Glutamatergic neuron (in vitro differentiated cells): ENCODE measurements at regions not wholly inside any gene's neighbourhood (a gene's known extent, or its start where the extent isn't known, plus 50 kb on each side); places are given as distances from the start of the nearest gene placed in this dataset.

Source experiments
- DNase-seq: peaks from one replicate; pipeline ENCODE4 v3.0.0; 2022
- H3K27ac Mint-ChIP-seq: one replicate; pipeline ENCODE4 v1.8.0; 2020; ENCODE audit warnings: mild to moderate bottlenecking, mixed read lengths, inconsistent platforms; ENCODE audit not compliant: unreplicated experiment
- H3K27me3 Mint-ChIP-seq: one replicate; pipeline ENCODE4 v1.8.0; 2020; ENCODE audit warnings: mild to moderate bottlenecking, moderate library complexity, mixed read lengths, inconsistent platforms; ENCODE audit not compliant: unreplicated experiment
- H3K36me3 Mint-ChIP-seq: one replicate; pipeline ENCODE4 v1.8.0; 2020; ENCODE audit warnings: mild to moderate bottlenecking, mixed read lengths, inconsistent platforms; ENCODE audit not compliant: unreplicated experiment
- H3K4me1 Mint-ChIP-seq: one replicate; pipeline ENCODE4 v1.8.0; 2020; ENCODE audit warnings: mild to moderate bottlenecking, low read depth, mixed read lengths, inconsistent platforms; ENCODE audit not compliant: unreplicated experiment
- H3K4me3 Mint-ChIP-seq: one replicate; pipeline ENCODE4 v1.8.0; 2020; ENCODE audit warnings: mild to moderate bottlenecking, mixed read lengths, inconsistent platforms; ENCODE audit not compliant: unreplicated experiment
- H3K9me3 Mint-ChIP-seq: one replicate; pipeline ENCODE4 v1.8.0; 2020; ENCODE audit warnings: mild to moderate bottlenecking, moderate library complexity, mixed read lengths, inconsistent platforms; ENCODE audit not compliant: unreplicated experiment
- CTCF ChIP-seq: fragments of 200-600 bp; sonication (generic); IDR thresholded peaks from one replicate; pipeline ENCODE4 v1.5.0; 2021; ENCODE audit not compliant: partially characterized antibody, unreplicated experiment

DNA sequence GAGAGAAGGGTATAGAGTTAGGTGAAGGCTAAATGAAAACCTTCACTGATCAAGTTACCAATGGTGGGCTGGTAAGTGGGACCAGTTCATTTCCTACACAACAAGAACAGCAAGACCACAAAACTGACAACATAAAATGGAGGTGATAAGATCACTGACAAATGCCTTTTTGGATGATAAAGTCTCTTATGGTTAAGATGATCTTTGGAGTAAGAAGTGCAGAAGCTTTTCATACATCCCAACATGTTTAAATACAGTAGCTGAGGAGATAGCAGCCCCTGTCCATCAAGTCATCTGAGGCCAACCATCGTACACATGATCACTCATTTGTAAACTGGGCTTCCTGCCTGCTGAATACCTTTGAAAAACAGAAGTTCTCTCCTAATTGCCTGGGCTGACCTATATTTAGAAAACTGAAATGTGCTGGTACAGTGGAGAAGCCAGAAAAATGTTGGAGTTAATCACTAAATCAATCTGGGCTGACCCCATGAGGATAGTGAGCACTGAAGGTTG, 259.0 kb upstream of the ZFHX3 start:
- TF ChIP-seq CTCF = no peak
- Mint-ChIP-seq H3K9me3 (peaks cover 2% of the 10 kb centered on the region), H3K27ac (no peak overlapping the region), H3K4me3 (no peak overlapping the region), H3K27me3 (peaks cover 1% of the 10 kb centered on the region), H3K4me1 (no peaks in the 10 kb centered on the region), H3K36me3 (no peaks in the 10 kb centered on the region)
- no peak for DNase-seq

DNA sequence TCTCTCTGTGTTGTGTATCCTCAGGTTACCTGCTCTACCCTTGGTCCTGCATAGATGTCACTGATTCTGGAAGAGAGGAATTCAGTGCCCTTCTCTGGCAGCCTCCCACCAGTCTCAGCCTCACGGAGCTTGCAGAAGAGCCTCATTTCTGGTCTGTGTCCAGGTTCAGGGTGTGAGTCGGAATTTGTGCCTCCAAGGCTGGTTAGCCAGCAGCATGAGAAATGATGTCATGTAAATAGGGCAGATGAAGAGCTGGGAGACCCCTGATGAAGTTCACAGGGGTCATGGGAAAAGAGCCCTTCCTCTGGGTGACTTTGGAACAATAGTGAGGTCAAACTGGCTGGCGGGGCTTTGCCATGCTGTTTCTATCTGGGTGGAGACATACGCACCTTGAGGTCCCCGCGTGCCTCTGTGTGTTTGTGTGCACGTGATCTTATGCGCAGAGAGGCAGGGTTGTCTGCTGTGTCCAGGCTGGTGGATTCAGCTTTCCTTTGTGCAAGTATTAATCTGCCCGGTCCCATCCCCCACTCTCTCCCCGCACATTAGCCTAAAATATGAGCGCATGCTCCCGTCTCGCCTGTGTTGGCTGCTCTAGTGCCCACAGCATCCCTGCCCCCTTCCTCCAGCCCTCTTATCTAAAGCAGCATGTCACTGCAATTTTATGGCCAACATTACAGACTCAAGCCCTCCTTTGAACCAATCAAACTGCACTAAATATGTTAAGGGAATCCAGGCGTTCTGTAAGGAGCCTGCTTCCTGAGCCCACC, 256.3 kb upstream of the ZFHX3 start:
- Mint-ChIP-seq H3K4me1 (peaks cover 2% of the 10 kb centered on the region), H3K36me3 (no peaks in the 10 kb centered on the region), H3K4me3 (no peak overlapping the region), H3K27me3 (peaks cover 1% of the 10 kb centered on the region), H3K27ac (no peak overlapping the region), H3K9me3 (peaks cover 1% of the 10 kb centered on the region)
- TF ChIP-seq CTCF = no peak
- no peak for DNase-seq

- Mint-ChIP-seq H3K27me3 (peaks cover 1% of the 10 kb centered on the region), H3K4me1 (peaks cover 10% of the 10 kb centered on the region), H3K27ac (no peak overlapping the region), H3K36me3 (no peaks in the 10 kb centered on the region), H3K9me3 (peaks cover 1% of the 10 kb centered on the region), H3K4me3 (no peak overlapping the region)
- DNase-seq = no peak
- TF ChIP-seq CTCF = no peak
Observed at GRCh38 chr16:73302942-73303341, 255.0 kb upstream of the ZFHX3 start.

DNA sequence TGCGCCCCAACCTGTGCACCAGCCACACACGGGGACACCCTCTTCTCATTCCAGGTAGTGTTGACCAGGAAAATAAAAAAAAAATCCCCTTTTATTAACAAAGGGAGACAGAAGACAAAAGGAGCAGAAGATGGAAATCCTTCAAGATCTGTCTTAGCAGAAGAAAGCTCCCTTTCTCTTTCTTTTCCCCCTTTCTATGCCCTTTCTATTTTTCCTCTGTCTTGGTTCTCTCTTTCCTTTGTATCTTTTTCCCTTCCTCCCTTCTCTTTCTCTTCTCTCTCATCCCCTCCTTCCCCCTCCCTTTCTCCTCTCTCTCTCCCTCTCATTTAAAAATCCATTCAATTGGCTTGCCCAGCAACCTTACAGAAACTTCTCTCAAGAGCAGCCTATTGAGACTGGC, 254.1 kb upstream of the ZFHX3 start:
- TF ChIP-seq CTCF = no peak
- Mint-ChIP-seq H3K9me3 (peaks cover 1% of the 10 kb centered on the region), H3K4me3 (no peak overlapping the region), H3K27me3 (peaks cover 1% of the 10 kb centered on the region), H3K27ac (no peak overlapping the region), H3K4me1 (peaks cover 10% of the 10 kb centered on the region), H3K36me3 (no peaks in the 10 kb centered on the region)
- DNase-seq = no peak

DNA sequence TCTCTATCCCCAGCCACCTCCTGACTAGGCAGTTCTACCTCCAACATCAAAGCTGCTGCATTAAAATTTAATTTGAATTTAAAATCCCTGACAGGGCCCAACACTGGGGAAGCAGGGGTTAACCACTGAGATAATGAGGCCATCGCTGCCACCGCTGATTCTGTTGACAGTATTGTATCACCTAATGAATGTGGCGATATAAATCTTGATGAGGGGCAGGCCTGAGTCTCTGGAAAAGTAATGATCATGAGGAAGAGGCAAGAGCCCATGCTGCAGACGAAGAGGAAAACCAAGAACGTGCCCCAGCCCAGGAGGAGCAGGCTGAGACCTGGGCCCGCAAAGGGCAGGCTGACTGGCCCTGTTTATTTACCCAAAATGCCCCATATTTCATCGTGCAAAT, 251.4 kb upstream of the ZFHX3 start:
- Mint-ChIP-seq H3K36me3 (no peaks in the 10 kb centered on the region), H3K27me3 (peaks cover 4% of the 10 kb centered on the region), H3K9me3 (peaks cover 3% of the 10 kb centered on the region), H3K4me3 (no peak overlapping the region), H3K27ac (no peak overlapping the region), H3K4me1 (peaks cover 16% of the 10 kb centered on the region)
- no peak for TF ChIP-seq CTCF
- DNase-seq = no peak
